GM21515 (cell line): ENCODE measurements at regions not wholly inside any gene's neighbourhood (a gene's known extent, or its start where the extent isn't known, plus 50 kb on each side); places are given as distances from the start of the nearest gene placed in this dataset.
"Not testable (repeated sequence)": the region's sequence is repeated elsewhere in the genome, so short reads cannot be mapped to it uniquely, and the experiment has no call there.

Experiments used
- ATAC-seq: cut with Tn5 transposase; IDR thresholded peaks from one replicate; pipeline ENCODE4 v1.9.1; 2021; ENCODE audit not compliant: unreplicated experiment

DNA sequence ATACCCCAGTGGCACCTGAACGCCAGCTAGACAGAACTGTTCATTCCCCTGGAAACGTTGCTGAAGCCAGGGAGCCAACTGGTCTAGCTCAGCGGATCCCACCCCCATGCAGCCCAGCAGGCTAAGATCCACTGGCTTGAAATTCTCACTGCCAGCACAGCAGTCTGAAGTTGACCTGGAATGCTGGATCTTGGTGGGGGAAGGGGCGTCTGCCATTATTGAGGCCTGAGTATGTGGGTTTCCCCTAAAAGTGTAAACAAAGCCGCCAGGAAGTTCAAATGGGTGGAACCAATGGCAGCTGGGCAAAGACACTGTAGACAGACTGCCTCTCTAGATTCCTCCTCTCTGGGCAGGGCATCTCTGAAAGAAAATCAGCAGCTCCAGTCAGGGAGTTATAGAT lies 213.0 kb downstream of the NKX6-1 start:
- no peak for ATAC-seq

DNA sequence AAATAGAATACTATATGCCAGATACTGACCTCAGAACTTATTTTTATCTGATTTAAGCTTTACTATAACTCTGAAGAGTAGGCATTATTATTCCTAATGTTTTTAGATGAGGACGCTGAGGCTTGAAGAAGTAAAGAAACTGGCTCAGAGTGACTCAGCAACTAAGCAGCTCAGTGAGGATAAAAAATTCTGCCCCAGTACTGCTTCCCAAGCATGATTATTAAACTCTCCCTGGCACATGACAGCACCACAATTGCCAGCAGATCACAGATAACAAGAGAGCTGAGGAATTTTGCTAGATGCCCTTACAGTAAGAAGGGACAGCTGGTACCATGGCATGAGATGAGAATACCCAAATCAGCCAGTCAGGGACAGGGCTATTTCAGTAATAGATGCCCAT lies 219.4 kb downstream of the NKX6-1 start:
- no peak for ATAC-seq

DNA sequence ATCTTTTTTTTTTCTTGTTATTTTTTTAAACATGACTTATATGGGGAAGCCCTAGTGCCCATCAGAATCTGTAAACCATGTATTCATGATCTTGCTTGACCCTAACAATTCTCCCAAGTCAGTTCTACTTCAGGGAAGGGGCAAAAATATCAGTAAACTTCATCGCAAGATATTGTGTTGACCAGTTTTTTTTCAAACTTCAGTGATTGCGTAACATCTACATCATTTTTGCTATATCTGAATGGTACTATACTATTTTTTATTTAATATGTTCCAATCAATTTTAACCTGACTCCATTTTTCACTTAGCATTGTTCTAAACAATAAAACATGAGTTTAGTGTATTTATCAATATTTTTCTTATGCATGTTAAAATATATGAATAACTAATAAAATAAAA lies 221.2 kb downstream of the NKX6-1 start:
- no peak for ATAC-seq

DNA sequence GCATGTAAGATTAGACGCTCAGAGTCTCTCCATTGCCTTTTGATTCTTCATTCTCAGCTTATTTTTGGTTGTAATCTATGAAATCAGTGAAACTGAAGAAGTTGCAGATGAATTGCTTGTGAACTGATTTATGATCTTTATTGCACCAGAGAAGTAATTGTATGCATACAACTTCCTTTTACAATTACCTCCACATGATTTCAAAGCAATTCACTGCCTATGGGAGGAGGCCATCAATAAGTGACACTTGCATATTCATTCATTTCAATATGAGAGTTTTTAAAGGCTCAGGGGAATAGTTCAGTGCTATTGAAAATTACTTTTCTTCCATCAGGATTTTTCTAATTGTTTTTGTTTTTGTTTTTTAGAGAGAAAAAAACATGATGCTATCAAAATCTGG lies 222.3 kb downstream of the NKX6-1 start:
- no peak for ATAC-seq

GRCh38 chr4:84269536-84270044 lies 229.5 kb downstream of the NKX6-1 start:
- no peak for ATAC-seq

GRCh38 chr4:84264652-84265051 lies 234.4 kb downstream of the NKX6-1 start:
- no peak for ATAC-seq

- ATAC-seq = no peak
These were observed 235.7 kb downstream of the NKX6-1 start for GRCh38 chr4:84263415-84263814.

- ATAC-seq = no peak
These were observed 238.6 kb downstream of the NKX6-1 start for GRCh38 chr4:84260495-84260894.

GRCh38 chr4:84258905-84259830 lies 239.9 kb downstream of the NKX6-1 start:
- ATAC-seq = peak; percentile 72

DNA sequence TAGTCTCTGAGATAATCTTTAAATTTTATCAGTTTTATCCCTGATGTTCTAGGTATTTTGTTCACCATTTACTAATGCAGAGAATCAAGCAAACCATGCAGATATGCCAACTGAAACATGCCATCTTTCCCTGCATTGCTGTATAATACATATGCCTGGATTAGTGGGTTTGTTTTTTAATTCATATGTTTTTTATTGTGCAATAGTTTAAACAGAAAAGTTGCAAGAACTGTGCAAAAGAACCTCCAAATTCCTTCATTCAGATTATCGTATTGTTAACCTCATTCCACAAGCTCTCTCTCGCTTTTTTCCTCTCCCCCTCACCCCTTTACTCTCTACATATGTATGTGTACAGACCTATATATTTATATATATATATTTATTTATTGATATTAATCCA lies 244.6 kb downstream of the NKX6-1 start:
- no peak for ATAC-seq

DNA sequence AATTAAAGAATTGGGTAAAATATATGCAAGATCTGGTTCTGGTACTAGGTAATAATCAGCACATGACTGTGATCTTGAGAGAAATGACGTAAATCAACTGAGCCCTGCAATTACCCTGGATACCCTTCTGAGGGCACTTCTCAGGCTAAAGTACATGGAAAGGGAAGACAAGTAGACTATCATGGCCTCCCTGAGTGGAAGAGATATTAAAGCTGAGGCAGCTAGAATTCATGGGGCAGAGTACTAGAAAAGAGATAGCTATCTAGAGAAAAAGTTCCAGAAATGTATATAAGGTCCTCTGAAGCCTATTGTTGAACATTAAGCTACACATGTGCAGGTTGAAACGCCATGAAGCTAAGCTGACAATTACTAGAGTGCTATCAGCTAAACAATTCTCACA lies 249.6 kb downstream of the NKX6-1 start:
- ATAC-seq = no peak

- ATAC-seq = not testable (repeated sequence)
These were observed 254.1 kb downstream of the NKX6-1 start for GRCh38 chr4:84245042-84245441.

DNA sequence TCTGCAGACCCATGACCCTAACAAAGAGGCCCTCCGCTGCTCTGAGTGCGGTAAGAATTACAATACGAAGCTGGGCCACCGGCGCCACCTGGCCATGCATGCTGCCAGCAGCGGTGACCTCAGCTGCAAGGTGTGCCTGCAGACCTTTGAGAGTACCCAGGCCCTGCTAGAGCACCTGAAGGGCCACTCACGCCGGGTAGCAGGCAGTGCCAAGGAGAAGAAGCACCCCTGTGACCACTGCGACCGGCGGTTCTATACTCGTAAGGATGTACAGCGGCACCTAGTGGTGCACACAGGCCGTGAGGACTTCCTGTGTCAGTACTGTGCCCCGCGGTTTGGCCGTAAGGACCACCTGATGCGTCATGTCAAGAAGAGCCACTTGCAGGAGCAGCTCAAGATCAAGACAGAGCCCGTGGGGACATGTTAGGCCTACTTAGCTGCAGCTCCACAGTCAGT lies 254.7 kb downstream of the NKX6-1 start:
- not testable (repeated sequence) for ATAC-seq

DNA sequence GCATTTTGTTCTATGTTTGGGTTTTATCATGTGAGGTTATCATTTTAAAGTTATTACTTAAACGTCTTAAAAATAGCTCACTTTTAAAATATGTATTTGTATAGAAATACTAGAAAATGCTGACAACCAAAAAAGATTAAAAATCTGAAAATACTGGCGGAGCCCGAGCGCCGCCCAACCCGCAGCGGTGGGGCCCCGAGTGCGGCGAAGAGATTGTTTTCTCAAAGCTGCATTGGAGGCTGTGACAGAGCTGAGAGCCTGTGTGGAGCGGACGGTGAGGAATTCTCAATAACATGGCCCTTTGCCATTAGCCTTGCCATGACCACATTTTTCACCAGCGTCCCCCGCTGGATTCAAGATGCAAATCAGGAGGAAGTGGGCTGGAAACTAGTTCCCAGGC lies 255.4 kb downstream of the NKX6-1 start:
- ATAC-seq = no peak

GRCh38 chr4:84239278-84239845 lies 259.7 kb downstream of the NKX6-1 start:
- no peak for ATAC-seq

- ATAC-seq = no peak
These were observed 260.6 kb downstream of the NKX6-1 start for GRCh38 chr4:84238247-84239090.

DNA sequence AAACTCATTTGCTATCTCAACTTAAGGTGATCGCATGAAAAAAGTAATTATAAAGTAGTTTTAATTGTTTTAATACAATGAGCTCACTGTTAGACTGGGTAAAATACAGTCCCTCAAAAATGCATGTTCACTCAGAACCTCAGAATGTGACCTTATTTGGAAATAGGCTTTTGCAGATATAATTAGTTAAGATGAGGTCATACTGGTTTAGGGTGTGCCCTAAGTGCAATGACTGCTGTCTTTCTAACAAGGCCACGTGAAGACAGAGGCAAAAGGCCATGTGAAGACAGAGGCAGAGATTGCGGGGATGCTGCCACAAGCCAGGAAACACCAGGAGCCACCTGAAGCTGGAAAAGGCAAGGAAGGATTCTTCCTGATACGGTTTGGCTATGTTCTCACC lies 262.1 kb downstream of the NKX6-1 start:
- ATAC-seq = no peak

GRCh38 chr4:84235126-84235944 lies 263.8 kb downstream of the NKX6-1 start:
- peak; percentile 99 for ATAC-seq

DNA sequence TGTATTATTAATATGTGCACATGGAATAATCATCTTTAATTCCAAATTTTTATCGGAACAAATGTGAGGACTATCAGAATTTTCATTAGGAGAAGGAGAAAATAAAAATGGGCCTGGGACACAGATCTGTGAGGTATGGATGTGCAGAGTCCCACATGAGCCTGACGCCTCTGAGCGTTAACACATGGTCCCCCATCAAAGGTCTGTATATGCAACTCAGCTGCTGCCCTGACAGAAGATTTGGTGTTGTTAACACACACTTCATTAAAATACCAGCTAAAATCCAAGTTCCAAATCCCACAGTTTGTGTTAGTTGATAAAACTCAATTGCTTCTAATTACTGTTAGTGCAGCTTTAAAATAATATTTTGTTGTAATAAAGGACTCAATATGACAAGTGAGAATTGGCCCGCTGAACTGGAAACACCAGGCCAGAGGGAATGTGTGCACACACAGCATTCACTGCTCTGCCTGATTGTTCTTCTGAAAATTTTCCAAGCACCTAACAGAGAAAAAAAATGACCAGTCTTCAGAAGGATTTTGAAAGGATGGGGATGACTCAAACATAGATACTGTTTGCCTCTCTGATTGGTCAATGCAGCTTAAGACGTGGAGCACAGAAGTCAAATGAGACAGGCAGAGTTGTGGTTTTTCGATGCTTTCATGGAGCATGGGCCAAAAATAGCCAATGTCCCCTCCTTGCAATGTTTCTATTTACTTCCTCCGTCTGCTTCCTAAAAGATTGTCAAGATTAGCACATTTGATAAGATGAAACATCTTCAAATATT lies 266.6 kb downstream of the NKX6-1 start:
- ATAC-seq = no peak
